HG03159 (cell line): ENCODE measurements at regions not wholly inside any gene's neighbourhood (a gene's known extent, or its start where the extent isn't known, plus 50 kb on each side); places are given as distances from the start of the nearest gene placed in this dataset.
"Not testable (repeated sequence)": the region's sequence is repeated elsewhere in the genome, so short reads cannot be mapped to it uniquely, and the experiment has no call there.

ENCODE experiments used
- ATAC-seq: cut with Tn5 transposase; IDR thresholded peaks from one replicate; pipeline ENCODE4 v1.9.1; 2021; ENCODE audit warnings: mild to moderate bottlenecking, moderate library complexity; ENCODE audit not compliant: unreplicated experiment

DNA sequence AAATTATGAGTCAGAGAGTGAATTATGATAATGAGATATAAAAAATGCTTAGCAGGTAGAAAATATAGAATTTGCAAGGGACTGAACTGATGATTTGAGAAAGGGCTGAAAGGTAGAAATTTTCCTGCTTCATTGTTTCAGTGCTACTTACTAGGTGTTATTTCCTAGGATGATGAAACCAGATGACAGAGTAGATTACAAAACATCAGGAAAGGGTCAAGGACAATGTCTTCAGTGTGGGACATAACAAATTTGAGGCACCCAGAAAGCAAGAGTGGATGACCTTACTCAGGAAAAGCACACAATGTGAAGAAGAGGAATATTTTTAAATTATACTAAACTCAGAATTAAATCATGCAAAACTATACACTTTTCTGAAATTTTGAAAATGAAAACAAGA, 102.1 kb downstream of the SHCBP1 start:
- ATAC-seq, result no peak

DNA sequence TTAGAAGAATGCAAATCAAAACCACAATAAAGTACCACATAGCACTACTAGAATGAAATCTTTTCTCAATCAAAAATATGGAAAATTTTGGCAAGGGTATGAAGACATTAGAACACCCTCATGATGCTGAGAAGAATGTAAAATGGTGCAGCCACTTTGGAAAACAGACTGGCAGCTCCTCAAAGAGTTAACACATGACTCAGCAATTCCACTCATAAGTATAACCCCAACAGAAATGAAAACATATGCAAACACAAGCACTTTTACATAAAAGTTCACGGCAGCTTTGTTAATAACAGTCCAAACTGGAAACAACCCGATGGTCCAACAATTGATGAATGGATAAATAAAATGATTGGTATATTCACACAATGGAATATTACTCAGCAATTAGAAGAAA, 124.5 kb downstream of the SHCBP1 start:
- no peak for ATAC-seq

DNA sequence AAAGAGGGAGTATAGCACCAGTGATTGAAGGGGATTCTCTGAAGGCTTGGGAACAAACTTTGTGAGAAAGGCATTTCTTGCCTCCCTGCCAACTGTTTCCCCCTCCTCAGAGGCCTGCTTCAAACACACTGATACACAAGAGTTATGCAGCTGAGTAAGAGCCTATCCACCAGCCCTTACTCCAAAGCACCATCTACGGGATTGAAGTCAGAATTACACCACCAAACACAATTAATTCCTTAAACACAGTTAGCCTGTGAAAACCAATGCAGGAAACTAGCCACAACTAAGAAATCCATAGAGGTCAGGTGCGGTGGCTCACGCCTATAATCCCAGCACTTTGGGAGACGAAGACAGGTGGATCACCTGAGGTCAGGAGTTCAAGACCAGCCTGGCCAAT, 138.3 kb downstream of the SHCBP1 start:
- no peak for ATAC-seq

DNA sequence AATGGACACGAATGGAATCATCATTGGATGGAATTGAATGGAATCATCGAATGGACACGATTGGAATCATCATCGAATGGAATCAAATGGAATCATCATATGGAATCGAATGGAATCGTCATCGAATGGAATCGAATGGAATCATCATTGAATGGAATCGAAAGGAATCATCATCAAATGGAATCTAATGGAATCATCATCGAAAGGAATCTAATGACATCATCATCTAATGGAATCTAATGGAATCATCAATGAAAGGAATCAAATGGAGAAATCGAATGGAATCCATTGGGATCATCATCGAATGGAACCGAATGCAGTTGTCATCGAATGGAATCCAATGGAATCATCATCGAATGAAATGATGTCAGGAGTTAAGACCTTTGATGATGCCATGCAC, 154.9 kb downstream of the SHCBP1 start:
- ATAC-seq, result no peak

DNA sequence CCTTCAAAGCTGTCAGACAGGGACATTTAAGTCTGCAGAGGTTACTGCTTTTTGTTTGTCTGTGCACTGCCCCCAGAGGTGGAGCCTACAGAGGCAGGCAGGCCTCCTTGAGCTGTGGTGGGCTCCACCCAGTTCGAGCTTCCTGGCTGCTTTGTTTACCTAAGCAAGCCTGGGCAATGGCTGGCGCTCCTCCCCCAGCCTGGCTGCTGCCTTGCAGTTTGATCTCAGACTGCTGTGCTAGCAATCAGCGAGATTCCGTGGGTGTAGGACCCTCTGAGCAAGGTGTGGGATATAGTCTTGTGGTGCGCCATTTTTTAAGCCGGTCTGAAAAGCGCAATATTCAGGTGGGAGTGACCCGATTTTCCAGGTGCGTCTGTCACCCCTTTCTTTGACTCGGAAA, 166.4 kb downstream of the SHCBP1 start:
- ATAC-seq, result not testable (repeated sequence)

DNA sequence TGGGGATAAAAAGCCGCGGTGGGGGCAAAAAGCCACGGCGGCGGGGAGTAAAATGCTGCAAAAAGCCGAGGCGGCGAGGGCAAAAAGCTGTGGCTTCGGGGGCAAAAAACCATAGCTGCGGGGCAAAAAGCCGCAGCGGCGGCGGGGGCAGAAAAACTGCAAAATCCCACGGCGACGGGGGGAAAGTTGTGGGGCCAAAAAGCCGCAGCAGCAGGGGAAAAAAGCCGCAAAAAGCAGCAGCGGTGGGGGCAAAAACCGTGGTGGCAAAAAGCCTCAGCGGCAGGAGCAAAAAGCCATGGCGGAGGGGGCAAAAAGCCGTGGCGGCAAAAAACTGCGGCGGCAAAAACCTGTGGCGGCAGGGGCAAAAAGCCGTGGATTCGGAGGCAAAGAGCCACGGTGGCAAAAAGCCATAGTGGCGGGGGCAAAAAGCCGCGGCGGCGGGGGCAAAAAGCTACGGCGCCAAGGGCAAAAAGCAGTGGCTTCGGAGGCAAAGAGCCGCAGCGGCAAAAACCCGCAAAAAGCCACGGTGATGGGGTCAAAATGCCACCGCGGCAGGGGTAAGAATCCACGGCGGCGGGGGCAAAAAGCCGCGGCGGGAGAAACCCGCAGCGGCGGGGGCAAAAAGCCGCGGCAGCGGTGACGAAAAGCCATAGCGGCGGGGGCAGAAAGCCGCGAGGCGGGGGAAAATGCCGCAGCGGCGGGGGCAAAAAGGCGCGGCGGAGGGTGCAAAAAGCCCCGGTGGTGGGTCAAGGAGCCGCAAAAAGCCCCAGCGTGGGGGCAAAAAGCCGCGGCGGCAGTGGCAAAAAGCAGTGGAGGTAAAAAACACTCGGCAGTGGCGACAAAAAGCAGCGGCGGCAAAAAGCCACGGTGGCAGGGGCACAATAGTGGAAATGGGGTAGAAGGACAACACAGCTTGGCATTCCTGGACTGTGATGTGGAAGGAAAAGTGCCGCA, 192.8 kb downstream of the SHCBP1 start:
- no peak for ATAC-seq

DNA sequence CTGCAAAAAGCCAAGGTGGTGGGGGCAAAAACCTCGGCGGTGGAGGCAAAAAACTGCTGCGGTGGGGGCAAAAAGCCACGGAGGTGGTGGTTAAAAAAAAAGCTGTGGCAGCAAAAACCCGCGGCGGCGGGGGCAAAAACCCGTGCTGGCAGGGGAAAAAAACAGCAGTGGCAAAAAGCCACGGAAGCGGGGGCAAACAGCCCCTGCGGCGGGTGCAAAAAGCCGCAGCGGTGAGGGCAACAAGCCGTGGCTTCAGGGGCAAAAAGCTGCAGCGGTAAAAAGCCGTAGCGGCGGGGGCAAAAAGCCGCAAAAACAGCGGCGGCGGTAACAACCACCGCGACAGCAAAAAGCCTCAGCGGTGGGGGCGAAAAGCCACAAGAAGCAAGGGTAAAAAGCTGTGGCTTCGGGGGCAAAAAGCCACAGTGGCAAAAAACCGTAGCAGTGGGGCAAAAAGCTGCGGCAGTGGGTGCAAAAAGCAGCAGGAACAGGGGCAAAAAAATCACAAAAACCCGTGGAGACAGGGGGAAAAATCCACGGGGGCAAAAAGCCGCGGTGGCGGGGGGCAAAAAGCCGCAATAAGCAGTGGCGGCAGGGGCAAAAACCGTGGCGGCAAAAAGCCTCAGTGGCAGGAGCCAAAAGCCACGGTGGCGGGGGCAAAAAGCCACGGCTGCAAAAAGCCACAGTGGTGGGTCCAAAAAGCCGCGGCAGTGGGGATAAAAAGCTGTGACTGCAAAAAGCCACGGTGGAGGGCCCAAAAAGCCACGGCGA, 193.7 kb downstream of the SHCBP1 start:
- ATAC-seq, result no peak

DNA sequence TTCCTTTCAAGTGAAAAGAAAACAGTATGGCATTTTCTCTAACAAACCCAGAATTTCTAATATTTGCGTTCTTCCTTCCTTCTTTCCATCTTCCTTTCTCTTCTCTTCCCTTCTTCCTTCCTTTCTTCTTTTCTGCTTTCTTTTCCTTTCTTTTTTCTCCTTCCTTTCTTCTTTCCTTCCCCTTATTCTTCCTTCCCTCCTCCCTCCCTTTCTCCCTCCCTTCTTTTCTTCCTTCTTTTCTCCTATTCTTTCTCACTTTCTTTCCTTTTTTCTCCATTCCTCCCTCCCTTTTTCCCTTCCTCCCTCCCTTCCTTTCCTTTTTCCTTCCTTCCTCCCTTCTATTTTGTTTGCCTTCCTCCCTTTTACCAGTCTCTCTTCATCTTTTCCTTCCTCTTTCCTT, 194.8 kb downstream of the SHCBP1 start:
- ATAC-seq, result no peak

DNA sequence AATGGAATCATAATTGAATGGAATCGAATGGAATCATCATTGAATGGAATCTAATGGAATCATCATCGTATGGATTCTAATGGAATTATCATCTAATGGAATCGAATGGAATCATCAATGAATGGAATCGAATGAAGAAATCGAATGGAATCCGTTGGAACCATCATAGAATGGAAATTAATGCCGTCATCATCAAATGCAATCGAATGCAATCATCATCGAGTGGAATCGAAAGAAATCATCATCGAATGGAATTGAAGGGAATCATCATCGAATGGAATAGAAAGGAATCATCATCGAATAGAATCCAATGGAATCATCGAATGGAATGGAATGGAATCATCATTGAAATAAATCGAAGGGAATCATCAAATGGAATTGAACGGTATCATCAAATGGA, 217.2 kb downstream of the SHCBP1 start:
- ATAC-seq, result no peak

DNA sequence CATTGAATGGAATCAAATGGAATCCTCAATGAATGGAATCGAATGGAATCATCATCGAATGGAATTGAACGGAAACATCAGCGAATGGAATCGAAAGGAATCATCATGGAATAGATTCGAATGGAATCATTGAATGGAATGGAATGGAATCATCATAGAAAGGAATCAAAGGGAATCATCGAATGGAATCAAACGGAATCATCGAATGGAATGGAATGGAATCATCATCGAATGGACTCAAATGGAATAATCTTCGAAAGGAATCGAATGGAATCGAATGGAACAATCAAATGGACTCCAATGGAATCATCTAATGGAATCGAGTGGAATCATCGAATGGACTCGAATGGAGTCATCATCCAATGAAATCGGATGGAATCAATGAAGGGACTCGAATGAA, 222.6 kb downstream of the SHCBP1 start:
- not testable (repeated sequence) for ATAC-seq

DNA sequence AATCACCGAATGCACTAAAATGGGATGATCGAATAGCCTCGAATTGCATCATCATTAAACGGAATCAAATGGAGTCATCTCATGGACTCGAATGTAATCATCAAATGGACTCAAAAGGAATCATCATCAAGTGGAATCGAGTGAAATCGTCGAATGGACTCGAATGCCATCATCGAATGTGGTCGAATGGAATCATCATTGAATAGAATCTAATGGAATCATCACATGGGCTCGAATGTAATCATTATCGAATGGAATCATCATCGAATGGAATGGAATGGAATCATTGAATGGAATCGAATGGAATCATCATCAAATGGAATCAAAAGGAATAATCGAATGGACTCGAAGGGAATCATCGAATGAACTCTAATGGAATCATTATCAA, 224.3 kb downstream of the SHCBP1 start:
- not testable (repeated sequence) for ATAC-seq

DNA sequence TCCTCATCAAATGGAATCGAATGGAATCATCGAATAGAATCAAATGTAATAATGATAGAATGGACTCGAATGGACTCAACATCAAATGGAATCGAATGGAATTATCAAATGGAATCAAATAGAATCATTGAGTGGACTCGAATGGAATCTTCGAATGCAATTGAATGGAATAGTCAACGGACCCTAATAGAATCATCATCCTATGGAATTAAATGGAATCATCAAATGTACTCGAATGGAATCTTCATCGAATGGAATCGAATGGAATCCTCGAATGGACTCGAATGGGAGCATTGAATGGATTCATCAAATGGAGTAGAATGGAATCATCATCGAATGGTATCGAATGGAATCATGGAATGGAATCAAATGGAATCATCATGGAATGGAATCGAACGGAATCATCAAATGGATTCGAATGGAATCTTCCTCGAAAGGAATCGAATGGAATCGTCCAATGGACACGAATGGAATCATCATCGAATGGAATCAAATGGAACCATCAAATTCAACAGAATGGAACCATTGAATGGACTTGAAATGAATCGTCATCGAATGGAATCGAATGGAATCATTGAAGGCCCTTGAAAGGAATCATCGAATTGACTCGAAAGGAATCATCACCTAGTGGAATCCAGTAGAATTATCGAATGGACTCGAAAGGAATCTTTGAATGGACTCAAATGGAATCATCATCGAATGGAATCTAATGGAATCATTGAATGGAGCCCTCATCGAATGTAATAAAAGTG, 224.9 kb downstream of the SHCBP1 start:
- ATAC-seq, result not testable (repeated sequence)

DNA sequence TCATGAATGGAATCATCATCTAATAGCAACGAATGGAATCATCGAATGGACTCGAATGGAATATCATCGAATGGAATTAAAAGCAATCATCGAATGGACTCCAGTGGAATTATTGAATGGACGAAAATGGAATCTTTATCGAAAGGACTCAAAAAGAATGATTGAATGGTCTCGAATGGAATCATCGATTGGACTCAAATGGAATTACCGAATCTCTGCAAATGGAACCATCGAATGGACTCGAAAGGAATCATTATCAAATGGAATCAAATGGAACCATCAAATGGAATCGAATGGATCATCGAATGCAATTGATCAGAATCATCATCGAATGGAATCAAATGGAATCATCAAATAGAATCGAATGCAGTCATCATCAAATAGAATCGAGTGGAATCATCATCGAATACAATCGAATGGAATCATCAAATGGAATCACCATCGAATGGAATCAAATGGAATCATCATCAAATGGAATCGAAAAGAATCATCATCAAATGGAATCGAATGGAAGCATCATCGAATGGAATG, 225.7 kb downstream of the SHCBP1 start:
- not testable (repeated sequence) for ATAC-seq

DNA sequence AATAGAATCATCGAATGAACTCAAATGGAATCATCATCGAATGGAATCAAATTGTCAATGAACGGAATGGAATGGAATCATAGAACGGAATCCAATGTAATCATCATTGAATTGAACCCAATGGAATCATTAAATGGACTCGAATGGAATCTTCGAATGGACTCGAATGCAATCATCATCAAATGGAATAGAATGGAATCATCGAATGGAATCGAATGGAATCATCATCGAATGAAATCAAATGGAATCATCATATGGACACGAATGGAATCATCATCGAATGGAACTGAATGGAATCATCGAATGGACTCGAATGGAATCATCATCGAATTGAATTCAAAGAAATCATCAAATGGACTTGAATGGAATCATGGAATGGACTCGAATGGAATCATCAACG, 226.2 kb downstream of the SHCBP1 start:
- ATAC-seq, result not testable (repeated sequence)

DNA sequence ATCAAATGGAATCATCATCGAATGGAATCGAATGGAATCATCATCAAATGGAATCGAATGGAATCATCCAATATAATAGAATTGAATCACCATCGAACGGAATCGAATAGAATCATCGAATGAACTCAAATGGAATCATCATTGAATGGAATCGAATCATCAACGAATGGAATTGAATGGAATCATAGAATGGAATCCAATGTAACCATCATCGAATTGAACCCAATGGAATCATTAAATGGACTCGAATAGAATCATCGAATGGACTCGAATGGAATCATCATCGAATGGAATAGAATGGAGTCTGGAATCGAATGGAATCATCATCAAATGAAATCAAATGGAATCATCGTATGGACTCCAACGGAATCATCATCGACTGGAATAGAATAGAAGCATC, 227.0 kb downstream of the SHCBP1 start:
- ATAC-seq, result not testable (repeated sequence)

DNA sequence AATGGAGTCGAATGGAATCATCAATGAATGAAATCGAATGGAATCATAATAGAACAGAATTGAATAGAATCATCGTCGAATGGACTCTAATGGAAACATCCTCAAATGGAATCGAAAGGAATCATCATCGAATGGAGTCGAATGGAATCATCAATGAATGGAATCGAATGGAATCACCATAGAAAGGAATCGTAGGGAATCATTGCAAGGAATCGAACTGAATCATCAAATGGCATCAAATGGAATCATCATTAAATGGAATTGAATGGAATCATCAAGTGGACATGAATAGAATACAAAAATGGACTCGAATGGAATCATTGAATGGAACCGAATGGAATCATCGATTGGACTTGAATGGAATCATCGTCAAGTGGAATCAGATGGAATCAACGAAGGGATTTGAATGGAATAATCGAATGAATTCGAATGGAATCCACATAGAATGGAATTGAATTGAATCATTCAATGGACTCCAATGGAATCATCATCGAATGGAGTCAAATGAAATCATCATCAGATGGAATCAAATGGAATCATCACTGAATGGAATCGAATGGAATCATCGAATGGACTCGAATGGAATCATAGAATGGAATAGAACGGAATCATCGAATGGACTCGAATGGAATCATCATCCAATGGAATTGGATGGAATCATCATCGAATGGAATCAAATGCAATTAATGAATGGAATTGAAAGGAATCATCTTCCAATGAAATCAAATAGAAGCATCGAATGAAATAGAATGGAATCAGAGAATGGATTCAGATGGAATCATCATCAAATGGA, 228.1 kb downstream of the SHCBP1 start:
- not testable (repeated sequence) for ATAC-seq

DNA sequence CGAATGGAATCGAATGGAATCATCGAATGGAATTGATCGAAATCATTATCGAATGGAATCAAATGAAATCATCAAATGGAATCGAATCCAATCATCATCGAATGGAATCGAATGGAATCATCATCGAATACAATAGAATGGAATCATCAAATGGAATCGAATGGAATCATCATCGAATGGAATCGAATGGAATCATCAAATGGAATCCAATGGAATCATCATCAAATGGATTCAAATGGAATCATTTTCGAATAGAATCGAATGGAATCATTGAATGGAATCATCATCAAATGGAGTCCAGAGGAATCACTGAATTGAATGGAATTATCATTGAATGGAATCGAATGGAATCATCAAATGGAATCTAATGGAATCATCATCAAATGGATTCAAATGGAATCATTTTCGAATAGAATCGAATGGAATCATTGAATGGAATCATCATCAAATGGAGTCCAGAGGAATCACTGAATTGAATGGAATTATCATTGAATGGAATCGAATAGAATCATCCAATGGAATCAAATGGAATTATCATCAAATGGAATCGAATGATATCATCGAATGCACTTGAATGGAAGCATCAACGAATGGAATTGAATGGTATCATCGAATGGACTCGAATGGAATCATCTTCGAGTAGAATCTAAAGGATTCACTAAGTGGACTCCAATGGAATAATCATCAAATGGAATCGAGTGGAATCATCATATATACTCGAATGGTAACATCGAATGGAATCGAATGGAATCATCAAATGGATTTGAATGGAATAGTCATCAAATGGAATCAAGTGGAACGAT, 230.3 kb downstream of the SHCBP1 start:
- not testable (repeated sequence) for ATAC-seq

DNA sequence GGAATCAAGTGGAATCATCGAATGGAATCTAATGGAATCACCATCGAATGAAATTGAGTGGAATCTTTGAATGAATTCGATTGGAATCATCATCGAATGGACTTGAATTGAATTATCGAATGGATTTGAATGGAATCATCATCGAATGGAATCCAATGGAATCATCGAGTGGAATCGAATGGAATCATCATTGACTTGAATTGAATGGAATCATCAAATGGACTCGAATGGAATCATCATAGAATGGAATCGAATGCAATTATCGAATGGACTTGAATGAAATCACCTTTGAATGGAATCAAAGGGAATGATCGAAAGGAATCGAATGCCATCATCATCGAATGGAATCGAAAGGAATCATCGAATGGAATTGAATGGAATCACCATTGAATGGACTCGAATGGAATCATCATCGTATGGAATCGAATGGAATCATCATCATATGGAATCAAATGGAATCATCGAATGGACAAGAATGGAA, 231.6 kb downstream of the SHCBP1 start:
- ATAC-seq, result not testable (repeated sequence)

DNA sequence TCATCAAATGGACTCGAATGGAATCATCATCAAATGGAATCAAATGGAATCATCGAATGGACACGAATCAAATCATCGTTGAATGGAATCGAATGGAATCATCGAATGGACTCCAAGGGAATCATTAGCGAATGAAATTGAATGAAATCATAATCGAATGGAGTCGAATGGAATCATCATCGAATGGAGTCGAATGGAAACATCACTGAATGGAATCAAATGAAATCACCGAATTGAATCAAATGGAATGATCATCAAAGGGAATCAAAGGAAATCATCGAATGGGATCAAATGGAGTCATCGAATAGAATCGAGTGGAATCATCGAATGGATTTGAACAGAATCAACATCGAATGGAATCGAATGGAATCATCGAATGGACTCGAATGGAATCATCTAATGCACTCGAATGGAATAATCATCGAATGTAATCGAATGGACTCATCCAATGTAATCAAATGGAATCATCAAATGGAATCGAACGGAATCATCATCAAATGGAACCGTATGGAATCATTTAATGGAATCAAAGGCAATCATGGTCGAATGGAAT, 232.2 kb downstream of the SHCBP1 start:
- not testable (repeated sequence) for ATAC-seq
